Lower leg skin (tissue), 4 donors: ENCODE measurements at regions not wholly inside any gene's neighbourhood (a gene's known extent, or its start where the extent isn't known, plus 50 kb on each side); places are given as distances from the start of the nearest gene placed in this dataset.

Experiments used
- DNase-seq, 2 donors: peaks; one replicate each; pipeline ENCODE4 v3.0.0-alpha.2; 2019; ENCODE audit warnings: low spot score in 2 of 2
- H3K4me3 ChIP-seq: fragments of 200-600 bp; sonication (generic); 2 replicates; pipeline ENCODE4 v1.5.1; 2017; ENCODE audit warnings: mild to moderate bottlenecking, low read depth; ENCODE audit not compliant: poor library complexity, severe bottlenecking
- POLR2A ChIP-seq, 2 donors: fragments of 450-650 bp; IDR thresholded peaks; one replicate each; pipeline ENCODE4 v1.6.1; 2016 to 2017; ENCODE audit warnings: antibody characterized with exemption in 2 of 2, mild to moderate bottlenecking in 1 of 2, moderate library complexity in 1 of 2
- WGBS, 2 donors: methylation state at CpG; one replicate each; pipeline ENCODE4 v1.1.5; 2018; 5-methylcytosine and 5-hydroxymethylcytosine counted together
- intact Hi-C: fragments of 100-400 bp; cut with DNase I; formaldehyde crosslinking; loops from one replicate; pipeline ENCODE4 v1.15.0; 2023; ENCODE audit warnings: low total_unique reads
- TF ChIP-seq, protein P1 (sequence below), 3 donors: fragments of 450-650 bp; IDR thresholded peaks; one replicate each; pipeline ENCODE4 v1.5.1; 2016; ENCODE audit warnings: antibody characterized with exemption in 3 of 3, mild to moderate bottlenecking in 3 of 3, moderate library complexity in 2 of 3

DNA sequence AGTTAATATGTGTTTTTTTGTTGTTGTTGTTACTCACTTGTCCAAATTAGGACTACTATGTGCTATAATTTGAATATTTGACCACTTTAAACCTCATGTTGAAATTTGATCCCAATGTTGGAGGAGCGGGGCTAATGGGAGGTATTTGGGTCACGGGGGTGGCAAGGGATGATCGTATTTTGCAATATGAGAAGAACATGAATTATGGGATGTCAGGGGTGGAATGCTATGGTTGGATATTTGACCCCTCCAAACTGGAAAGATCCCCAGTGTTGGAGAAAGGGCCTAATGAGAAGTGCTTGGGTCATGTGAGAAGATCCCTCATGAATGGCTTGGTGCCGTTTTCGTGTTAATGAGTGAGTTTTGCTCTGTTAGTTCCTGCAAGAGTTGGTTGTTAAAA, 119.8 kb downstream of the NUDT12 start:
- no peak for DNase-seq
- intact Hi-C loops = no loop called here
- no peak overlapping the region for H3K4me3 ChIP-seq
- 85 to 90% methylated on average over 5 of the region's 5 CpGs for WGBS, 2 donors
- no peak for TF ChIP-seq POLR2A (IDR thresholded peaks at IDR 0.05)
- TF ChIP-seq, protein P1, sequence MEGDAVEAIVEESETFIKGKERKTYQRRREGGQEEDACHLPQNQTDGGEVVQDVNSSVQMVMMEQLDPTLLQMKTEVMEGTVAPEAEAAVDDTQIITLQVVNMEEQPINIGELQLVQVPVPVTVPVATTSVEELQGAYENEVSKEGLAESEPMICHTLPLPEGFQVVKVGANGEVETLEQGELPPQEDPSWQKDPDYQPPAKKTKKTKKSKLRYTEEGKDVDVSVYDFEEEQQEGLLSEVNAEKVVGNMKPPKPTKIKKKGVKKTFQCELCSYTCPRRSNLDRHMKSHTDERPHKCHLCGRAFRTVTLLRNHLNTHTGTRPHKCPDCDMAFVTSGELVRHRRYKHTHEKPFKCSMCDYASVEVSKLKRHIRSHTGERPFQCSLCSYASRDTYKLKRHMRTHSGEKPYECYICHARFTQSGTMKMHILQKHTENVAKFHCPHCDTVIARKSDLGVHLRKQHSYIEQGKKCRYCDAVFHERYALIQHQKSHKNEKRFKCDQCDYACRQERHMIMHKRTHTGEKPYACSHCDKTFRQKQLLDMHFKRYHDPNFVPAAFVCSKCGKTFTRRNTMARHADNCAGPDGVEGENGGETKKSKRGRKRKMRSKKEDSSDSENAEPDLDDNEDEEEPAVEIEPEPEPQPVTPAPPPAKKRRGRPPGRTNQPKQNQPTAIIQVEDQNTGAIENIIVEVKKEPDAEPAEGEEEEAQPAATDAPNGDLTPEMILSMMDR (IDR thresholded peaks at IDR 0.05) = no peak

GRCh38 chr5:103441523-103441922, 121.1 kb downstream of the NUDT12 start:
- H3K4me3 ChIP-seq = no peak overlapping the region
- TF ChIP-seq, protein P1 (IDR thresholded peaks at IDR 0.05) = no peak
- TF ChIP-seq POLR2A (IDR thresholded peaks at IDR 0.05) = no peak
- no peak for DNase-seq
- intact Hi-C loops = no loop called here
- 54 to 57% methylated on average over 2 of the region's 2 CpGs for WGBS, 2 donors

DNA sequence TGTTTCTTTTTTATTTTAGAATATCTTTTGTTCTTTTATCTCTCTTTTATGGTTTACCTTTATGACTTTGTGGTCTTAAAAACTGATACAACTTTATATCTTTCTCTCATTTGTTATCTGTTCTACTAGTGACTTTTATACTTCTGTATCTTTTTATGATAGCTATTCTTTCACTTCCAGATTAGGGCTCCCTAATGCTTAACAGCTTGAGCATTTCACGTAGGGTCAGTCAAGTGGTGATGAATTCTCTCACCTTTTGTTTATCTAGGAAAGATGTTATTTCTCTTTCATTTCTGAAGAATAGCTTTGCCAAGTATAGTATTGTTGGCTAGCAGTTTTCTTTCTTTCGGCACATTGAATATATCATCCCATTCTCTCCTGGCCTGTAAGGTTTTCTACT, 123.6 kb downstream of the NUDT12 start:
- 90 to 94% methylated on average over 2 of the region's 2 CpGs for WGBS, 2 donors
- no peak for DNase-seq
- no peak overlapping the region for H3K4me3 ChIP-seq
- TF ChIP-seq, protein P1 (IDR thresholded peaks at IDR 0.05) = no peak
- no peak for TF ChIP-seq POLR2A (IDR thresholded peaks at IDR 0.05)
- intact Hi-C loops = no loop called here

GRCh38 chr5:103436656-103437055, 125.9 kb downstream of the NUDT12 start:
- DNase-seq = no peak
- 87 to 88% methylated on average over 2 of the region's 2 CpGs for WGBS, 2 donors
- H3K4me3 ChIP-seq = no peak overlapping the region
- intact Hi-C loops = no loop called here
- TF ChIP-seq, protein P1 (IDR thresholded peaks at IDR 0.05) = no peak
- no peak for TF ChIP-seq POLR2A (IDR thresholded peaks at IDR 0.05)

DNA sequence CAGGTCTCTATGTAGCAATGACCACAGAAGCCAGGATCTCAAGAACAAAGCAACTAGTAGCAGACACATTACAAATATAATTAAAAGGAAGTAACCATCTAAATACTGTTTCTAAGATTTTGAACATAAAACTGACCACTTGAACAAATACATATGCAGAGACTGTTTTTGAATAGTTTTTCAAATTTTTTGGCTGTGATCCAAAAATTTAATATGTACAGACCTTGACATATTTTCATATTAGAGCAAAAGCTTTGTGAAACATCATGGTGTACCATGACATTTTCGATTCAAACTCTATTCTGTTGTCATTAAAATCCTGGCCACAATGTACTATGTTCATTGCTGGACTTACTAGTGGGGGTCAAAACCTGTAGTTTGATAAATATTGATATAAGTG, 126.5 kb downstream of the NUDT12 start:
- 56 to 81% methylated on average over 1 of the region's 1 CpG for WGBS, 2 donors
- intact Hi-C loops = no loop called here
- TF ChIP-seq, protein P1 (IDR thresholded peaks at IDR 0.05) = no peak
- no peak overlapping the region for H3K4me3 ChIP-seq
- no peak for DNase-seq

DNA sequence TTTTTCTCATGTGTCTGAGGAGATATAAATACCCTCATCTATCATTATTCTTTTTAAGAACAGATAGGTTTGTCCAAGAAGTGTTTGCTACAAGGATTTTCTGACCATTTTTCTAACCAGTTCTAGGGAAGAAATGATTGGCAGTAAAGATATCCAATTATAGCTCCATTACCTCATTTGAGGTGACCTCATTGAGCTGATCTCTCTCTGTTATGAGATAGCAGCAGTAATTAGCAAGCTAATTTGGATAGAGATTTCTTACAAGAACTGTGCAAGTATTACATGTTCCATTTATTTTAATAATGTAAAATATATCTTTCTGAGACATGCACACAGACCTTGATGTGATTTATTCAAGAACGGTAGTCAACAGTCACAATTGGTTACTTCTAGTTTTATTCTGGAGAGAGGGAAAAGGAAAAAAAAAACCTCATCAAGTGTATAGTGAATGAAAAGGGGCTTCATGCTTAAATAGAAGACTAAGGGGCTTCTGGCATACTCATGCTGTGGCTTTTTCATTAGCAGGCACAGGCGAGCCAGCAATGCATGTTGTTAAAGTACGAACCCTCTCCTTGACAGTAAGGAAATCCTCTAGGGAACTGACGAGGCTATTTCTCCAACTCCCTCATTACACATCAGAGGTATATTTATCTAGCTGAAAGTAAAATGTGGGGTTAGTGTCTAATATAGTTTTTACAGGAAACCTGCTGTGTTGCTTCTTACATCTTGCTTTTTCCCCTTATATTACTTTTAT, 127.3 kb downstream of the NUDT12 start:
- WGBS, 2 donors = 81 to 87% methylated on average over 4 of the region's 4 CpGs
- no peak for DNase-seq
- intact Hi-C loops = no loop called here
- H3K4me3 ChIP-seq = no peak overlapping the region
- no peak for TF ChIP-seq POLR2A (IDR thresholded peaks at IDR 0.05)
- TF ChIP-seq, protein P1 (IDR thresholded peaks at IDR 0.05) = no peak
